Spleen (tissue), 11 donors: ENCODE measurements at regions not wholly inside any gene's neighbourhood (a gene's known extent, or its start where the extent isn't known, plus 50 kb on each side); places are given as distances from the start of the nearest gene placed in this dataset.
"Not testable (repeated sequence)": the region's sequence is repeated elsewhere in the genome, so short reads cannot be mapped to it uniquely, and the experiment has no call there.

Experiments
- DNase-seq: peaks from one replicate; pipeline ENCODE4 v3.0.0-alpha.2; 2020
- H3K27ac ChIP-seq, 8 donors: fragments of 200-600 bp; sonication (generic) in 7 of 8; 1 replicate in 4 of 8; 2 replicates in 4 of 8; pipeline versions ENCODE4 v1.5.0 to v1.8.0; 2016 to 2021; ENCODE audit warnings: inconsistent platforms in 4 of 8, mild to moderate bottlenecking in 4 of 8, moderate library complexity in 1 of 8
- H3K27me3 ChIP-seq, 7 donors: fragments of 200-600 bp; sonication (generic) in 6 of 7; replicated peaks in 1 of 7; 1 replicate in 4 of 7; 2 replicates in 3 of 7; pipeline versions ENCODE4 v1.5.0 to v1.8.0; 2016 to 2021; ENCODE audit warnings: inconsistent platforms in 3 of 7, mild to moderate bottlenecking in 1 of 7
- H3K36me3 ChIP-seq, 6 donors: fragments of 200-600 bp; sonication (generic) in 5 of 6; 1 replicate in 4 of 6; 2 replicates in 2 of 6; pipeline versions ENCODE4 v1.5.0 to v1.8.0; 2016 to 2021; ENCODE audit warnings: inconsistent platforms in 2 of 6
- H3K4me1 ChIP-seq, 6 donors: fragments of 200-600 bp; sonication (generic) in 5 of 6; 1 replicate in 3 of 6; 2 replicates in 3 of 6; pipeline versions ENCODE4 v1.5.0 to v1.8.0; 2016 to 2021; ENCODE audit warnings: inconsistent platforms in 3 of 6
- H3K4me3 ChIP-seq, 8 donors: fragments of 200-600 bp; sonication (generic) in 7 of 8; 1 replicate in 4 of 8; 2 replicates in 4 of 8; pipeline versions ENCODE4 v1.5.0 to v1.8.0; 2016 to 2021; ENCODE audit warnings: inconsistent platforms in 4 of 8, mild to moderate bottlenecking in 4 of 8, moderate library complexity in 2 of 8
- H3K9me3 ChIP-seq, 8 donors: fragments of 200-600 bp; sonication (generic) in 7 of 8; 1 replicate in 4 of 8; 2 replicates in 4 of 8; pipeline versions ENCODE4 v1.5.0 to v1.8.0; 2016 to 2021; ENCODE audit warnings: inconsistent platforms in 4 of 8
- CTCF ChIP-seq, 11 experiments: fragments of 200-600 bp in 7 of 11; fragments of 450-650 bp in 4 of 11; sonication (generic) in 4 of 11; IDR thresholded peaks in 8 of 11; conservative IDR thresholded peaks in 3 of 11; 1 replicate in 7 of 11; 2 replicates in 4 of 11; pipeline versions ENCODE4 v1.4.0 to v1.8.0; 2016 to 2021; ENCODE audit warnings: antibody characterized with exemption in 11 of 11, inconsistent platforms in 4 of 11, mild to moderate bottlenecking in 1 of 11
- POLR2A ChIP-seq, 3 donors: fragments of 450-650 bp; IDR thresholded peaks; one replicate each; pipeline ENCODE4 v1.5.1; 2017; ENCODE audit warnings: antibody characterized with exemption in 3 of 3, mild to moderate bottlenecking in 1 of 3
- POLR2AphosphoS5 ChIP-seq, 3 donors: sonication (generic); formaldehyde crosslinking; IDR thresholded peaks; one replicate each; pipeline ENCODE4 v1.5.1; 2017; ENCODE audit warnings: antibody characterized with exemption in 3 of 3
- WGBS, 5 donors: extraction: QIAGEN DNeasy Blood & Tissue Kit in 3 of 5; methylation state at CpG; one replicate each; pipeline versions ENCODE4 v1.1.5 to v1.1.7; 2013 to 2018; 5-methylcytosine and 5-hydroxymethylcytosine counted together
- intact Hi-C: fragments of 100-400 bp; cut with DNase I; formaldehyde crosslinking; loops from one replicate; pipeline ENCODE4 v1.15.0; 2023; ENCODE audit warnings: low total_unique reads
- donor health status: healthy with polysubstance abuse.
- donor health status: DM: no; HTN: no; CAD: no; lungs with moderate emphysema.
- donor health status: DM: no; HTN: no; CAD: no.
- donor health status: Bipolar disorder and iron deficiency.
- donor health status: healthy.
- donor health status: DM: no; HTN: no; CAD: no.
- donor health status: DM: yes; HTN: yes; CAD: no.

GRCh38 chr2:67904566-67904965, 158.2 kb downstream of the C1D start:
- no peaks in the 10 kb centered on the region for H3K36me3 ChIP-seq
- no peak overlapping the region for H3K4me3 ChIP-seq
- DNase-seq: no peak
- H3K27me3 ChIP-seq: peaks cover 0 to 23% (median 0%) of the 10 kb centered on the region in 7 donors
- intact Hi-C loops: no loop called here
- no peaks in the 10 kb centered on the region for H3K4me1 ChIP-seq
- peaks cover 0 to 7% (median 0%) of the 10 kb centered on the region in 8 donors for H3K9me3 ChIP-seq
- WGBS, 5 donors: 60 to 78% (median 71%) methylated on average over 3 of the region's 3 CpGs
- H3K27ac ChIP-seq: no peak overlapping the region
- no peak for TF ChIP-seq POLR2AphosphoS5 (IDR thresholded peaks at IDR 0.05)
- no peak for TF ChIP-seq CTCF (IDR thresholded peaks at IDR 0.05 in 8 of 11, conservative IDR thresholded peaks at IDR 0.05 in 3 of 11)
- no peak for TF ChIP-seq POLR2A (IDR thresholded peaks at IDR 0.05)

DNA sequence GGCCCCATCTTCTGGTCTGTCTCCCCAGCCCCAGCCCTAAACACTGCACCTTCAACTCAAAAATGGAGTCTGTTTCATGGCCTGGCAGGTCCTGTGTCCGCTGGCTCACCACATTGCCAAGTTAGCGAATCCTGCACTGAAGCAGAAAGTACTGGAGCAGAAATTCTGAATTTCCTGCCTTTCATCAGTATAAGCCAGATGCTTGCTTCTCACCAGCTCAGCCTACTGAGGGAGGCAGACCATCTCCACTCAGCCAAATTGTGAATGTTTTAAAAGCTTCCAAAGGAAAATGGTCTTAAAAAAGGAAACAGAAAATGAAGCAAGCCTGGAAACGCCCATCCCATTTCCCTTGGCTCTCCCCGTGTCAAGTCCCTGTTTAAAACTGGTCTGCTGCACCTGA, 157.8 kb downstream of the C1D start:
- H3K36me3 ChIP-seq: no peaks in the 10 kb centered on the region
- no peak overlapping the region for H3K4me3 ChIP-seq
- no peak for DNase-seq
- TF ChIP-seq POLR2AphosphoS5 (IDR thresholded peaks at IDR 0.05) (no peak), CTCF (IDR thresholded peaks at IDR 0.05 in 8 of 11, conservative IDR thresholded peaks at IDR 0.05 in 3 of 11) (no peak), POLR2A (IDR thresholded peaks at IDR 0.05) (no peak)
- intact Hi-C loops: no loop called here
- no peak overlapping the region for H3K27ac ChIP-seq
- no peaks in the 10 kb centered on the region for H3K4me1 ChIP-seq
- H3K27me3 ChIP-seq: peaks cover 0 to 23% (median 0%) of the 10 kb centered on the region in 7 donors
- H3K9me3 ChIP-seq: peaks cover 0 to 7% (median 0%) of the 10 kb centered on the region in 8 donors
- WGBS, 5 donors: 44 to 73% (median 70%) methylated on average over 4 of the region's 4 CpGs

GRCh38 chr2:67906547-67906946, 156.3 kb downstream of the C1D start:
- H3K27ac ChIP-seq, intact Hi-C loops, DNase-seq, H3K4me1 ChIP-seq, H3K4me3 ChIP-seq, H3K36me3 ChIP-seq, H3K9me3 ChIP-seq: not testable (repeated sequence)
- peaks cover 0 to 23% (median 0%) of the 10 kb centered on the region in 7 donors for H3K27me3 ChIP-seq

- TF ChIP-seq CTCF (IDR thresholded peaks at IDR 0.05 in 8 of 11, conservative IDR thresholded peaks at IDR 0.05 in 3 of 11) (no peak), POLR2A (IDR thresholded peaks at IDR 0.05) (no peak), POLR2AphosphoS5 (IDR thresholded peaks at IDR 0.05) (no peak)
- H3K27ac ChIP-seq: no peak overlapping the region
Observed at GRCh38 chr2:67917332-67918054, 145.3 kb downstream of the C1D start.

More at GRCh38 chr2:67917332-67918054, 145.3 kb downstream of the C1D start:
- H3K27me3 ChIP-seq: peaks cover 0 to 22% (median 0%) of the 10 kb centered on the region in 7 donors
- H3K4me1 ChIP-seq: no peaks in the 10 kb centered on the region
- intact Hi-C loops: no loop called here
- H3K9me3 ChIP-seq: no peaks in the 10 kb centered on the region
- no peaks in the 10 kb centered on the region for H3K36me3 ChIP-seq
- WGBS, 5 donors: 76 to 85% (median 78%) methylated on average over 2 of the region's 2 CpGs
- no peak for DNase-seq
- no peak overlapping the region for H3K4me3 ChIP-seq
